HCT116 (cell line): ENCODE measurements at regions not wholly inside any gene's neighbourhood (a gene's known extent, or its start where the extent isn't known, plus 50 kb on each side); places are given as distances from the start of the nearest gene placed in this dataset.

Experiments
- ATAC-seq: fragments of 200-7000 bp; cut with Tn5 transposase; 2 replicates; pipeline ENCODE4 v1.9.1; 2020; ENCODE audit warnings: mild to moderate bottlenecking, moderate library complexity
- BruUV-seq: library from RNA; stranded (reverse); fragments of 400-500 nt; replicated peaks from 2 replicates; lab custom pipeline; 2021; lab: Mats Ljungman, UMichigan
- CTCF ChIA-PET: fragments of 300-600 bp; sonication (Branson Sonifier 250); formaldehyde crosslinking; loops from one replicate; lab custom pipeline; 2021; ENCODE audit warnings: antibody characterized with exemption; lab: Charles Lee
- POLR2A ChIA-PET: fragments of 300-600, 350-600 bp; sonication (Branson Sonifier 250); formaldehyde crosslinking; loops from one replicate; lab custom pipeline; 2021; ENCODE audit warnings: antibody characterized with exemption; lab: Charles Lee
- RAD21 ChIA-PET, 2 experiments: fragments of 300-600 bp; sonication (Branson Sonifier 250); formaldehyde crosslinking; loops; one replicate each; lab custom pipeline; 2023; ENCODE audit warnings: low total read pairs in 2 of 2; ENCODE audit not compliant: uncharacterized antibody in 2 of 2, unreplicated experiment in 2 of 2, low non-redundant PET in 1 of 2; lab: Charles Lee
- DNase-seq: peaks from one replicate; pipeline ENCODE4 v3.0.0-alpha.2; 2010; ENCODE audit warnings: low read depth, low spot score
- H2AFZ ChIP-seq: fragments of 200-600 bp; shearing (Covaris generic), sonication (generic); 2 replicates; pipeline ENCODE4 v1.6.1; 2017; ENCODE audit warnings: low read depth, mixed run types, mixed read lengths, antibody characterized with exemption, low read length; ENCODE audit not compliant: poor library complexity, severe bottlenecking
- H3K27ac ChIP-seq: 2 replicates; pipeline ENCODE4 v1.5.1; 2012; ENCODE audit warnings: low read depth, low read length
- H3K27me3 ChIP-seq: fragments of 200-600 bp; sonication (generic); 2 replicates; pipeline ENCODE4 v1.6.1; 2016; ENCODE audit warnings: mixed run types, low read length, mixed read lengths; ENCODE audit not compliant: insufficient read depth
- H3K36me3 ChIP-seq, 2 experiments: fragments of 200-500 bp in 1 of 2; fragments of 200-600 bp in 1 of 2; sonication (Bioruptor generic) in 1 of 2; sonication (generic) in 1 of 2; 2 replicates each; pipeline versions ENCODE4 v1.5.1 to v1.6.1; 2014 to 2016; ENCODE audit warnings: low read length in 2 of 2, inconsistent platforms in 1 of 2, mixed read lengths in 1 of 2, mixed run types in 1 of 2; ENCODE audit not compliant: insufficient read depth in 2 of 2, control insufficient read depth in 1 of 2
- H3K4me1 ChIP-seq, 2 experiments: fragments of 200-600 bp in 1 of 2; sonication (generic) in 1 of 2; 2 replicates each; pipeline versions ENCODE4 v1.5.1 to v1.6.1; 2012 to 2017; ENCODE audit warnings: low read length in 2 of 2, inconsistent platforms in 1 of 2, mild to moderate bottlenecking in 1 of 2, mixed read lengths in 1 of 2, mixed run types in 1 of 2, moderate library complexity in 1 of 2; ENCODE audit not compliant: insufficient read depth in 2 of 2, control insufficient read depth in 1 of 2
- H3K4me2 ChIP-seq: fragments of 200-600 bp; sonication (generic); 2 replicates; pipeline ENCODE4 v1.6.1; 2017; ENCODE audit warnings: mixed run types, low read length, mixed read lengths
- H3K4me3 ChIP-seq, 2 experiments: fragments of 200-600 bp in 1 of 2; sonication (generic) in 1 of 2; replicated peaks in 1 of 2; 2 replicates each; pipeline ENCODE4 v1.5.1; 2011 to 2016; ENCODE audit warnings: low read length in 2 of 2, control low read depth in 1 of 2, low read depth in 1 of 2, mild to moderate bottlenecking in 1 of 2, mixed read lengths in 1 of 2, mixed run types in 1 of 2
- H3K79me2 ChIP-seq: fragments of 200-600 bp; sonication (generic); 2 replicates; pipeline ENCODE4 v1.6.1; 2017; ENCODE audit warnings: mild to moderate bottlenecking, mixed run types, low read length, moderate library complexity, mixed read lengths; ENCODE audit not compliant: insufficient read depth
- H3K9ac ChIP-seq: fragments of 200-600 bp; sonication (generic); 2 replicates; pipeline ENCODE4 v1.6.1; 2016; ENCODE audit warnings: low read length, mixed read lengths
- H3K9me2 ChIP-seq: fragments of 200-600 bp; sonication (generic), shearing (Covaris generic); 2 replicates; pipeline ENCODE4 v1.6.1; 2017; ENCODE audit warnings: mixed run types, mild to moderate bottlenecking, moderate library complexity; ENCODE audit not compliant: insufficient read depth
- H3K9me3 ChIP-seq, 2 experiments: fragments of 200-500 bp in 1 of 2; fragments of 200-600 bp in 1 of 2; sonication (Bioruptor generic) in 1 of 2; sonication (generic) in 1 of 2; 2 replicates each; pipeline ENCODE4 v1.6.1; 2014 to 2017; ENCODE audit warnings: low read length in 2 of 2, mixed read lengths in 2 of 2, inconsistent platforms in 1 of 2, low read depth in 1 of 2, mild to moderate bottlenecking in 1 of 2, mixed run types in 1 of 2, moderate library complexity in 1 of 2; ENCODE audit not compliant: control insufficient read depth in 1 of 2, insufficient read depth in 1 of 2
- H4K20me1 ChIP-seq: fragments of 200-600 bp; sonication (generic), shearing (Covaris generic); 2 replicates; pipeline ENCODE4 v1.6.1; 2017; ENCODE audit warnings: mixed run types, mild to moderate bottlenecking, moderate library complexity; ENCODE audit not compliant: insufficient read depth
- CTCF ChIP-seq, 3 experiments: fragments of 200-600 bp in 1 of 3; sonication (generic) in 1 of 3; IDR thresholded peaks in 2 of 3; conservative IDR thresholded peaks in 1 of 3; 2 replicates each; pipeline ENCODE4 v1.5.1; 2012 to 2017; ENCODE audit warnings: low read depth in 2 of 3, low read length in 2 of 3, antibody characterized with exemption in 1 of 3, borderline replicate concordance in 1 of 3, control low read depth in 1 of 3, mild to moderate bottlenecking in 1 of 3, mixed read lengths in 1 of 3, mixed run types in 1 of 3, moderate library complexity in 1 of 3; ENCODE audit not compliant: insufficient read depth in 1 of 3
- EZH2phosphoT487 ChIP-seq: fragments of 200-600 bp; IDR thresholded peaks from 2 replicates; pipeline ENCODE4 v1.6.1; 2018; ENCODE audit warnings: antibody characterized with exemption, borderline replicate concordance
- FOSL1 ChIP-seq: IDR thresholded peaks from 2 replicates; pipeline ENCODE4 v1.6.1; 2012; ENCODE audit warnings: low read depth
- JUND ChIP-seq: IDR thresholded peaks from 2 replicates; pipeline ENCODE4 v1.6.1; 2012
- MAX ChIP-seq: IDR thresholded peaks from 2 replicates; pipeline ENCODE4 v1.6.1; 2012
- POLR2A ChIP-seq: IDR thresholded peaks from 2 replicates; pipeline ENCODE4 v1.7.0; 2011; ENCODE audit warnings: borderline replicate concordance; ENCODE audit not compliant: insufficient read depth, insufficient read length; ENCODE audit errors: extremely low read depth
- REST ChIP-seq: IDR thresholded peaks from 2 replicates; pipeline ENCODE4 v1.6.1; 2012; ENCODE audit warnings: low read depth
- SP1 ChIP-seq: IDR thresholded peaks from 2 replicates; pipeline ENCODE4 v1.6.1; 2012; ENCODE audit warnings: low read depth
- SRF ChIP-seq: IDR thresholded peaks from 2 replicates; pipeline ENCODE4 v1.6.1; 2012; ENCODE audit warnings: low read depth
- TCF7L2 ChIP-seq: IDR thresholded peaks from 2 replicates; pipeline ENCODE4 v1.7.0; 2011; ENCODE audit warnings: borderline replicate concordance, inconsistent platforms; ENCODE audit not compliant: insufficient read depth, insufficient read length; ENCODE audit errors: extremely low read depth
- YY1 ChIP-seq: IDR thresholded peaks from 2 replicates; pipeline ENCODE4 v1.6.1; 2011; ENCODE audit warnings: low read length, low read depth, moderate library complexity, mild to moderate bottlenecking; ENCODE audit not compliant: insufficient replicate concordance; ENCODE audit errors: extremely low read depth
- ZFX ChIP-seq: fragments of 450-650 bp; IDR thresholded peaks from 2 replicates; pipeline ENCODE4 v1.6.1; 2017
- intact Hi-C: fragments of 100-400 bp; cut with micrococcal nuclease; formaldehyde crosslinking; loops from 2 replicates; pipeline ENCODE4 v1.10.0; 2022

GRCh38 chr12:34356233-34356987 lies 334.1 kb downstream of the ALG10 start:
- H3K9ac ChIP-seq = no peak overlapping the region

More at GRCh38 chr12:34356233-34356987, 334.1 kb downstream of the ALG10 start:
- H3K4me1 ChIP-seq = no peaks in the 10 kb centered on the region
- H3K27ac ChIP-seq = no peak overlapping the region
- no peak overlapping the region for H3K4me2 ChIP-seq
- BruUV-seq = no TSS peak
- no peaks in the 10 kb centered on the region for H3K27me3 ChIP-seq
- no peak for ATAC-seq
- H3K4me3 ChIP-seq = no peak overlapping the region
- no peaks in the 10 kb centered on the region for H3K9me3 ChIP-seq
- ChIA-PET POLR2A (no interaction called here), RAD21 (no interaction called here), CTCF (no interaction called here)
- H3K36me3 ChIP-seq = no peaks in the 10 kb centered on the region
- no peaks in the 10 kb centered on the region for H4K20me1 ChIP-seq
- H3K79me2 ChIP-seq = no peaks in the 10 kb centered on the region
- no peak for DNase-seq
- H3K9me2 ChIP-seq = no peaks in the 10 kb centered on the region
- intact Hi-C loops = no loop called here
- H2AFZ ChIP-seq = no peak overlapping the region
- TF ChIP-seq SP1 = no peak
- no peak for TF ChIP-seq ZFX
- no peak for TF ChIP-seq POLR2A
- no peak for TF ChIP-seq CTCF (IDR thresholded peaks at IDR 0.05 in 2 of 3, conservative IDR thresholded peaks at IDR 0.05 in 1 of 3; ENCODE audit: borderline replicate concordance in 1 of 3, insufficient read depth in 1 of 3, low read depth in 2 of 3, low read length in 2 of 3)
- TF ChIP-seq JUND = no peak
- no peak for TF ChIP-seq YY1
- no peak for TF ChIP-seq FOSL1
- no peak for TF ChIP-seq TCF7L2
- no peak for TF ChIP-seq REST
- no peak for TF ChIP-seq EZH2phosphoT487
- no peak for TF ChIP-seq MAX
- TF ChIP-seq SRF = no peak
